HEK293T (cell line): ENCODE measurements at regions not wholly inside any gene's neighbourhood (a gene's known extent, or its start where the extent isn't known, plus 50 kb on each side); places are given as distances from the start of the nearest gene placed in this dataset.
"Not testable (repeated sequence)": the region's sequence is repeated elsewhere in the genome, so short reads cannot be mapped to it uniquely, and the experiment has no call there.

Experiments used
- CTCF ChIA-PET: fragments of 350-600 bp; formaldehyde crosslinking; extraction: SDS; loops from one replicate; lab custom pipeline; 2021; ENCODE audit warnings: antibody characterized with exemption, inconsistent platforms; lab: Yijun Ruan, JAX
- POLR2A ChIA-PET: fragments of 350-600 bp; formaldehyde crosslinking; extraction: SDS; loops from one replicate; lab custom pipeline; 2020; ENCODE audit warnings: antibody characterized with exemption, inconsistent platforms; lab: Yijun Ruan, JAX
- DNase-seq: peaks from one replicate; pipeline ENCODE4 v3.0.0; 2012; ENCODE audit warnings: mixed read lengths; ENCODE audit errors: extremely low spot score

DNA sequence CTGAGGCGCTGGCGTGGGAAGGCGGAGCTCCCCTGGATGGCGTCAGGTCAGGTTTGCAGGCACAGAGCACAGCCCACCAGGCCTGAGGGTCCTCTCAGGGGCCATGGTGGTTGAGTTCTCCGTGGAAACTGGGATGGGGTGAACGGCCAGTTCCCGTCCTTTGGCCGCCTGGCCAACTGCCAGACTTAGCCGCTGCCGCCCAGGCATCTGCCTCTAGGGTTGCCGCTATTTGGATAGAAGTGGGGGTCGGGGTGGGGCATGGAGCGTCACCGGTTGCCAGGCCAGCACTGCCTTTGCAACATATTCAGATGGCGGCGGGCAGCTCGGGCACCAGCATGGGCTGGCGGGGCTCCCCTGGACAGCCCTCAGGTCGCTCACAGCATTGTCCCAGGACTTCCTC is 532.3 kb upstream of the DEFB115 start:
- DNase-seq, CTCF ChIA-PET, POLR2A ChIA-PET: not testable (repeated sequence)

DNA sequence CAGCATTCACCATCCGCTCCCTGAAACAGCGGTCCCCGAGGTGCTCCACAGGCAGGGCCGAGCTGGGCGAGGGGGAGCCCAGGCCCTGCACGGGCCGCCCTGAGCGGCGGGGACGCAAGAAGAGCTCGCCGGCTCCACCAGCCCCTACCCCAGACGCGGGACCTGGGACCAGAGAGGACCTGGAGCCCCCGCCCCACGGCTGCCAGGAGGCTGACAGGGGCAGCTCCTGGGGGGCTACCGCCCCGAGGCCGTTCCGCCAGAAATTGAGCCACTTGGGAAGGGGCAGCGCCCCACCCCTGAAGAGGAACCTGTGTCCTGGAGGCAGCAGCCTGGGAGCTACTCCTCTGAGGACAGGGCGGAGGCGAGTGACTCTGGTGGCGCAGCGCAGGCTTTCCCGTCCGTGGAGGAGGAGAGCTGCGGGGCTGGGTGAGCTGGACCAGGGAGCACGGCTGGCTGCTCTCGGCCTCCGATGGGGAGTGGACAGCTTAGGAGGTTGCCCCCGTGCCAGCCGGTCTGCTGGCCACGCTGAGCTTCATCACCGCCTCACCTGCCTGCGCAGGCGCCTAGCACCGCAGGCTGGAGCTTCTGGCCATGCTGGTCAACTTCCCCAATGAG is 529.1 kb upstream of the DEFB115 start:
- DNase-seq, CTCF ChIA-PET: not testable (repeated sequence)

More for the DNA sequence above, 529.1 kb upstream of the DEFB115 start:
- POLR2A ChIA-PET: not testable (repeated sequence)
